HG02938 (cell line): ENCODE measurements at regions not wholly inside any gene's neighbourhood (a gene's known extent, or its start where the extent isn't known, plus 50 kb on each side); places are given as distances from the start of the nearest gene placed in this dataset.
"Not testable (repeated sequence)": the region's sequence is repeated elsewhere in the genome, so short reads cannot be mapped to it uniquely, and the experiment has no call there.

Source experiments
- ATAC-seq: cut with Tn5 transposase; IDR thresholded peaks from one replicate; pipeline ENCODE4 v1.9.1; 2021; ENCODE audit warnings: mild to moderate bottlenecking, moderate library complexity; ENCODE audit not compliant: unreplicated experiment

GRCh38 chr5:51558682-51559081 is 175.4 kb downstream of the ISL1 start:
- ATAC-seq = no peak

- no peak for ATAC-seq
Measured at GRCh38 chr5:51559339-51559738, 176.1 kb downstream of the ISL1 start.

- no peak for ATAC-seq
Measured at GRCh38 chr5:51559921-51560658, 176.8 kb downstream of the ISL1 start.

GRCh38 chr5:51566953-51567352 is 183.7 kb downstream of the ISL1 start:
- no peak for ATAC-seq

GRCh38 chr5:51567636-51568035 is 184.4 kb downstream of the ISL1 start:
- no peak for ATAC-seq

- no peak for ATAC-seq
Measured at GRCh38 chr5:51573835-51574234, 190.6 kb downstream of the ISL1 start.

GRCh38 chr5:51582871-51583394 is 199.7 kb downstream of the ISL1 start:
- no peak for ATAC-seq

GRCh38 chr5:51598026-51598425 is 214.8 kb downstream of the ISL1 start:
- no peak for ATAC-seq

GRCh38 chr5:51599587-51599986 is 216.3 kb downstream of the ISL1 start:
- no peak for ATAC-seq

GRCh38 chr5:51604324-51604723 is 221.1 kb downstream of the ISL1 start:
- ATAC-seq = no peak

GRCh38 chr5:51606921-51607320 is 223.7 kb downstream of the ISL1 start:
- ATAC-seq = no peak

- no peak for ATAC-seq
Measured at GRCh38 chr5:51618234-51618633, 235.0 kb downstream of the ISL1 start.

- ATAC-seq = no peak
Measured at GRCh38 chr5:51621156-51621555, 237.9 kb downstream of the ISL1 start.

- no peak for ATAC-seq
Measured at GRCh38 chr5:51622161-51622790, 239.0 kb downstream of the ISL1 start.

- no peak for ATAC-seq
Measured at GRCh38 chr5:51625224-51625968, 242.1 kb downstream of the ISL1 start.

- ATAC-seq = no peak
Measured at GRCh38 chr5:51632027-51632426, 248.8 kb downstream of the ISL1 start.

GRCh38 chr5:51632793-51633192 is 249.5 kb downstream of the ISL1 start:
- ATAC-seq = no peak

- ATAC-seq = not testable (repeated sequence)
Measured at GRCh38 chr5:51636973-51637372, 253.7 kb downstream of the ISL1 start.

- no peak for ATAC-seq
Measured at GRCh38 chr5:51644976-51645375, 261.7 kb downstream of the ISL1 start.

- ATAC-seq = no peak
Measured at GRCh38 chr5:51646482-51646881, 263.2 kb downstream of the ISL1 start.

- ATAC-seq = no peak
Measured at GRCh38 chr5:51650824-51651223, 267.6 kb downstream of the ISL1 start.

- no peak for ATAC-seq
Measured at GRCh38 chr5:51651476-51651875, 268.2 kb downstream of the ISL1 start.
